ENCODE measurements at regions not wholly inside any gene's neighbourhood (a gene's known extent, or its start where the extent isn't known, plus 50 kb on each side); places are given as distances from the start of the nearest gene placed in this dataset.

DNA sequence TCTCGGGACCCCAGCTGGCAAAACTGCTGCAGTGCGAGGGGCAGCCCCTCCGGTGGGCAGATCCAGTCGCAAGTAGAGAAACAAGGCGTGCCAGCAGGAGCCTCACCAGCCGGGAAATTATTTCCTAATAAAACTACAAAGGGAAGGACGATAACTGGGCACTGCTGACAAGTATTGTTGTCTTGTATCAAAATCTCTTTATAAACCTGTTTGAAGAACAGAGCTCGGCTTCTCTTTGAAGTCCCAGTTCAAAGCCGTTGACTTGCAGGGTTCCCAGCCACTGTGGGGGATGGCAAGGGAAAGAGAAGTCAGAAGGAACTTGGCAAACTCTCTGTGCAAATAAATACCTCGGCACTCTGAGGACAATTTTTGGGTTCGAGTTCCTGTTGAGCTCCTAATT lies 504.5 kb downstream of the CD83 start:
- Histone ChIP-seq H3K4me2 (ENCODE audit: low read length) (no peak overlapping the region), H3K27ac (ENCODE audit: low read depth, low read length) (no peak overlapping the region), H3K4me3 (ENCODE audit: low read length) (no peak overlapping the region), H3K27me3 (ENCODE audit: control insufficient read depth, low read length) (peaks cover 3% of the 10 kb centered on the region; the same call in 1 of the 2 replicates), H3K36me3 (ENCODE audit: control insufficient read depth, low read length) (no peaks in the 10 kb centered on the region), H4K20me1 (ENCODE audit: control insufficient read depth, insufficient read depth, low read depth, low read length) (no peaks in the 10 kb centered on the region), H3F3A (ENCODE audit: control insufficient read depth, insufficient read depth) (no peaks in the 10 kb centered on the region), H3K9me2 (replicated peaks; ENCODE audit: control insufficient read depth, low read length) (no peaks in the 10 kb centered on the region), H3K79me2 (ENCODE audit: control insufficient read depth, low read length) (no peaks in the 10 kb centered on the region), H3K4me1 (ENCODE audit: control insufficient read depth, low read length) (no peaks in the 10 kb centered on the region), H3K9me3 (ENCODE audit: control insufficient read depth, insufficient read depth, low read length) (no peaks in the 10 kb centered on the region)
- no peak for TF ChIP-seq EZH2phosphoT487 (IDR thresholded peaks at IDR 0.05; ENCODE audit: borderline replicate concordance, low read length)
- TF ChIP-seq, protein P1, sequence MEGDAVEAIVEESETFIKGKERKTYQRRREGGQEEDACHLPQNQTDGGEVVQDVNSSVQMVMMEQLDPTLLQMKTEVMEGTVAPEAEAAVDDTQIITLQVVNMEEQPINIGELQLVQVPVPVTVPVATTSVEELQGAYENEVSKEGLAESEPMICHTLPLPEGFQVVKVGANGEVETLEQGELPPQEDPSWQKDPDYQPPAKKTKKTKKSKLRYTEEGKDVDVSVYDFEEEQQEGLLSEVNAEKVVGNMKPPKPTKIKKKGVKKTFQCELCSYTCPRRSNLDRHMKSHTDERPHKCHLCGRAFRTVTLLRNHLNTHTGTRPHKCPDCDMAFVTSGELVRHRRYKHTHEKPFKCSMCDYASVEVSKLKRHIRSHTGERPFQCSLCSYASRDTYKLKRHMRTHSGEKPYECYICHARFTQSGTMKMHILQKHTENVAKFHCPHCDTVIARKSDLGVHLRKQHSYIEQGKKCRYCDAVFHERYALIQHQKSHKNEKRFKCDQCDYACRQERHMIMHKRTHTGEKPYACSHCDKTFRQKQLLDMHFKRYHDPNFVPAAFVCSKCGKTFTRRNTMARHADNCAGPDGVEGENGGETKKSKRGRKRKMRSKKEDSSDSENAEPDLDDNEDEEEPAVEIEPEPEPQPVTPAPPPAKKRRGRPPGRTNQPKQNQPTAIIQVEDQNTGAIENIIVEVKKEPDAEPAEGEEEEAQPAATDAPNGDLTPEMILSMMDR (IDR thresholded peaks at IDR 0.05; ENCODE audit: low read depth, low read length, poor library complexity, severe bottlenecking): no peak

DNA sequence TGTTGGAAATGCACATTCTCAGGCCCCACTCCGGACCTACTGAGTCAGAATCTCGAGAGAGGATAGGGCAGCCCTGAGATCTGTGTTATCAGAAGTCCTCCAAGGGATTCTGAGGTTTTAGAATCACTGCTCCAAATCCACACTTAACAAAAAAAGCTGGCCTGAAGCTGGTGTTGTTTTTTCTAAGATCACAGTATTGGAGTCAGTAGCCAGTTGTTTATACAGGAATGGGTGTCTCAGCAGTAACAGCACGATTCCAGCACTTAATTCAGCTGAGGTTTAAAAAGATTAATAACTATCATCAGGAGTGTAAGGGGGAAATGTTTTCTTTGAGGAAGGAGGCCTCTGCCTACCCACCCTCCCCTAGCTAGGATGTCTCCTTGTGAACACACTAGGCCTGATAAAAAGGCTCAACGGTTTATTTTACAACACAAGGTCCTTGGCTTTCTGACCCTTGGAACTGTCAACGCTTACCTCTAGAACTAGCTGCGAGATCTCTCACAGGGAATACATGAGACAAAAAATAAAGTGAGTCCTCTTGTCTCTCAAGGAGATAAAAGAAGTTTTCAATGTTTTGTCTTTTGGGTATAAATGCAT lies 505.4 kb downstream of the CD83 start:
- Histone ChIP-seq H3K9me3 (ENCODE audit: control insufficient read depth, insufficient read depth, low read length) (no peaks in the 10 kb centered on the region), H3K4me2 (ENCODE audit: low read length) (no peak overlapping the region), H3K27me3 (ENCODE audit: control insufficient read depth, low read length) (no peaks in the 10 kb centered on the region; the same call in 1 of the 2 replicates), H3K27ac (ENCODE audit: low read depth, low read length) (no peak overlapping the region), H4K20me1 (ENCODE audit: control insufficient read depth, insufficient read depth, low read depth, low read length) (no peaks in the 10 kb centered on the region), H3K79me2 (ENCODE audit: control insufficient read depth, low read length) (no peaks in the 10 kb centered on the region), H3K36me3 (ENCODE audit: control insufficient read depth, low read length) (no peaks in the 10 kb centered on the region), H3K4me1 (ENCODE audit: control insufficient read depth, low read length) (no peaks in the 10 kb centered on the region), H3K9me2 (replicated peaks; ENCODE audit: control insufficient read depth, low read length) (no peaks in the 10 kb centered on the region), H3K4me3 (ENCODE audit: low read length) (no peak overlapping the region), H3F3A (ENCODE audit: control insufficient read depth, insufficient read depth) (no peaks in the 10 kb centered on the region)
- TF ChIP-seq EZH2phosphoT487 (IDR thresholded peaks at IDR 0.05; ENCODE audit: borderline replicate concordance, low read length): no peak
- TF ChIP-seq, protein P1 (IDR thresholded peaks at IDR 0.05; ENCODE audit: low read depth, low read length, poor library complexity, severe bottlenecking): no peak

DNA sequence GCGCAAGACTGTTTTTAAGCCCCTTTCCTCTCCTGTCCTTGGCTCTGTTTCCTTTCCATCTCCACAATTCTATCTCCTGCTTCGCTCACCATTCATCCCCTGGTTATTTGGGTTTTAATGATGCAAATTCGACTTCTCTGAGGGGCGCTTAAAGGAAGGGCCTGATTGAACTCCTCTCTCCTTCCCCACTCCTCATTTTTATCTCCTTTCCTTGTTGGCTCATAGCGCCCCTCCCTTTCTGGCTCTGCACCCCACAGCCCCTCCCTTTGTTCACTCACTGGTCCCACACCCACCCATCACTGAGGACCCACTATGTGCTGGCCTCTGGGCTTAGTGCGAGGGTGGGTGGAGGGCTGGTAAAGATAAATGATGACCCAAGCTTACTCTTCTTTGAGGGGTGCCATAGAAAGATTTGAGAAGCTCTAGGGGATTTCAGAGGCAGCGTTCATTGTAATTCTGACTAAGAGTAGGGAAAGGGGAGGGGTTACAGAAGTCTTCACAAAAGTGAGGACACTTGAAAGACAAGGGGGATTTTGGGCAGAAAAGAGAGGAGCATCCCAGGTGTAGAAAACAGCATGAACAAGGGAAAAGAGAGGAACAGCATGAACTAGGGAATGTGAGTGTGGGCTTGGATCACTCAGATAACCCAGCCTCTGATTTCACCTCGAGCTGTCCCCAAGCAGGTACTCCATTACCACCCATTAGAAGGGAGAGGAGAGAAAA lies 507.8 kb downstream of the CD83 start:
- no peaks in the 10 kb centered on the region for H3K27me3 ChIP-seq (ENCODE audit: control insufficient read depth, low read length)
- H3K4me1 ChIP-seq (ENCODE audit: control insufficient read depth, low read length): no peaks in the 10 kb centered on the region
- H3F3A ChIP-seq (ENCODE audit: control insufficient read depth, insufficient read depth): no peaks in the 10 kb centered on the region
- no peak overlapping the region for H3K4me2 ChIP-seq (ENCODE audit: low read length)
- no peak overlapping the region for H3K27ac ChIP-seq (ENCODE audit: low read depth, low read length)
- H3K79me2 ChIP-seq (ENCODE audit: control insufficient read depth, low read length): no peaks in the 10 kb centered on the region
- no peak overlapping the region for H3K4me3 ChIP-seq (ENCODE audit: low read length)
- H3K9me2 ChIP-seq (replicated peaks; ENCODE audit: control insufficient read depth, low read length): no peaks in the 10 kb centered on the region
- no peaks in the 10 kb centered on the region for H3K36me3 ChIP-seq (ENCODE audit: control insufficient read depth, low read length)
- no peak for TF ChIP-seq EZH2phosphoT487 (IDR thresholded peaks at IDR 0.05; ENCODE audit: borderline replicate concordance, low read length)
- no peaks in the 10 kb centered on the region for H3K9me3 ChIP-seq (ENCODE audit: control insufficient read depth, insufficient read depth, low read length)
- H4K20me1 ChIP-seq (ENCODE audit: control insufficient read depth, insufficient read depth, low read depth, low read length): no peaks in the 10 kb centered on the region

DNA sequence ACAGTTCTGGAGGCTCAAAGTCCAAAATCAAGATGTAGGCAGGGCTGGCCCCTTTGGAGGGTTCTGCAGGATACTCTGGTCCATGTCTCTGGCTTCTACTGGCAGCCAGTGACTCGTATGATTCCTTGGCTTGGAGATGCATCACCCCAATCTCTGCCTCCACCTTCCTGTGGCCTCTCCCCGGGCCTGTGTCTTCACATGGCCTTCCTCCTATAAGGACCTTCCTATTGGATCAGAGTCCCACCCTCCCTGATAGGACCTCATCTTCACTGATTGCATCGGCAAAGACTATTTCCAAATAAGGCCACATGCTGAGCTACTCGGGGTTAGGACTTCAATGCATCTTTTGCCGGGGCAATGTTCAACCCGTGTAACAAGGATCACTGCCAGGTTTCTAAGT lies 509.0 kb downstream of the CD83 start:
- H3K27ac ChIP-seq (ENCODE audit: low read depth, low read length): no peak overlapping the region
- no peaks in the 10 kb centered on the region for H4K20me1 ChIP-seq (ENCODE audit: control insufficient read depth, insufficient read depth, low read depth, low read length)
- no peak overlapping the region for H3K4me2 ChIP-seq (ENCODE audit: low read length)

More for the DNA sequence above, 509.0 kb downstream of the CD83 start:
- no peak overlapping the region for H3K4me3 ChIP-seq (ENCODE audit: low read length)
- no peaks in the 10 kb centered on the region for H3K79me2 ChIP-seq (ENCODE audit: control insufficient read depth, low read length)
- TF ChIP-seq, protein P1 (IDR thresholded peaks at IDR 0.05; ENCODE audit: low read depth, low read length, poor library complexity, severe bottlenecking): no peak
- TF ChIP-seq EZH2phosphoT487 (IDR thresholded peaks at IDR 0.05; ENCODE audit: borderline replicate concordance, low read length): no peak
- H3K4me1 ChIP-seq (ENCODE audit: control insufficient read depth, low read length): no peaks in the 10 kb centered on the region
- no peaks in the 10 kb centered on the region for H3K36me3 ChIP-seq (ENCODE audit: control insufficient read depth, low read length)
- H3K9me2 ChIP-seq (replicated peaks; ENCODE audit: control insufficient read depth, low read length): no peaks in the 10 kb centered on the region
- no peaks in the 10 kb centered on the region for H3K9me3 ChIP-seq (ENCODE audit: control insufficient read depth, insufficient read depth, low read length)
- no peaks in the 10 kb centered on the region for H3F3A ChIP-seq (ENCODE audit: control insufficient read depth, insufficient read depth)
- no peaks in the 10 kb centered on the region for H3K27me3 ChIP-seq (ENCODE audit: control insufficient read depth, low read length)
